ENCODE measurements at regions not wholly inside any gene's neighbourhood (a gene's known extent, or its start where the extent isn't known, plus 50 kb on each side); places are given as distances from the start of the nearest gene placed in this dataset.

GRCh38 chr10:83352588-83352987 lies 786.7 kb upstream of the GHITM start:
- no peak for DNase-seq (ENCODE audit: low read depth in 2 of 2, low spot score in 1 of 2)

DNA sequence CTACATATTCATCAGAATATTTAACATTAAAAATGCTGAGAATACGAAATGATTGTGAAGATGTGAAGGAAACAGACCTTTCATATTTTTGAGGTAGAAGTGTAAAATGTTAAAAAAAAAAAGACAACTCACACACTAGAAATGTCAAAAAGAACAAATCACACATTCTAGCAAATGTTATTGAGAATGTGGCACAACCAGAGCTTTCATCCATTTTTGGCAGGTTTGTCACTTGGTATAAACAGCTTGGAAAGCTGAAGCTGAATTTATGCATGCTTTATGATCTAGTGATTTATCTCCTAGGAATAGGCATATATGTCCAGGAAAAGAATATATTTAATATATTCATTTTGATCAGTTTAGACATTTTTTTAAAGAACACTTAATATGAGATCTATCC lies 784.9 kb upstream of the GHITM start:
- no peak for DNase-seq (ENCODE audit: low read depth in 2 of 2, low spot score in 1 of 2)

GRCh38 chr10:83357004-83357403 lies 782.3 kb upstream of the GHITM start:
- DNase-seq (ENCODE audit: low read depth in 2 of 2, low spot score in 1 of 2): no peak

DNA sequence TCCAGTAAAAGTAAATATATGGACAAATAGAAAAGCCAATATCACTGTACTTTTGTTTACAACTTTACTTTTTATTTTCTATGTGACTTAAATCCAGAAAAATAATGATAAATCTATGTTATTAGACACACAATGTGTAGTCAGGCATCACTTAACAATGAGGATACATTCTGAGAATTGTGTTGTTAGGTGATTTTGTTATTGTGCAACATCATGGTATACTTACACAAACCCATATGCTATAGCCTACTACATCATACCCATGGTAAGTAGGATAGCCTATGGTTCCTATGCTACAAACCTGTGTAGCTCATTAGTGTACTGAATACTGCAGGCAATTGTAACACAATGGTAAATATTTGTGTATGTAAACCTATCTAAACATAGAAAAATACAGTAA lies 781.7 kb upstream of the GHITM start:
- no peak for DNase-seq (ENCODE audit: low read depth in 2 of 2, low spot score in 1 of 2)

DNA sequence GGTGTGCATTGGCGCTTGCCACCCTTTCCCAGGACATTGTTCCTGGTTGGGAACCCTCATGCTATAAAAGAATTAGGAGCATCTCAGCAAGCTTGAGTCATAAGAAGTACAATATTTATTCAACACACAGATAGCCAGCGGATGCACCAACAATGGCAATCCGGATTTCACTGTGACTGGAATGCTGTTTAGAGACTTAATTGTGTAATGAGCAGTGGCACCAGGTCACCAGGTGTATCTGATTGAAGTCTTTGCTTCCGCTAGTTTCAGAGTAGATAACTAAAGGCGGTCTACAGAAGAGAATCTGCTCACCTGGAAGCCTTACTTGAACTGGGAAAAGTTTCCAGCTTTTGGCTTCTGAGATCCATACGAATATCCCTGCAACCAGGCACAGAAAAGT lies 772.3 kb upstream of the GHITM start:
- DNase-seq (ENCODE audit: low read depth in 2 of 2, low spot score in 1 of 2): no peak

DNA sequence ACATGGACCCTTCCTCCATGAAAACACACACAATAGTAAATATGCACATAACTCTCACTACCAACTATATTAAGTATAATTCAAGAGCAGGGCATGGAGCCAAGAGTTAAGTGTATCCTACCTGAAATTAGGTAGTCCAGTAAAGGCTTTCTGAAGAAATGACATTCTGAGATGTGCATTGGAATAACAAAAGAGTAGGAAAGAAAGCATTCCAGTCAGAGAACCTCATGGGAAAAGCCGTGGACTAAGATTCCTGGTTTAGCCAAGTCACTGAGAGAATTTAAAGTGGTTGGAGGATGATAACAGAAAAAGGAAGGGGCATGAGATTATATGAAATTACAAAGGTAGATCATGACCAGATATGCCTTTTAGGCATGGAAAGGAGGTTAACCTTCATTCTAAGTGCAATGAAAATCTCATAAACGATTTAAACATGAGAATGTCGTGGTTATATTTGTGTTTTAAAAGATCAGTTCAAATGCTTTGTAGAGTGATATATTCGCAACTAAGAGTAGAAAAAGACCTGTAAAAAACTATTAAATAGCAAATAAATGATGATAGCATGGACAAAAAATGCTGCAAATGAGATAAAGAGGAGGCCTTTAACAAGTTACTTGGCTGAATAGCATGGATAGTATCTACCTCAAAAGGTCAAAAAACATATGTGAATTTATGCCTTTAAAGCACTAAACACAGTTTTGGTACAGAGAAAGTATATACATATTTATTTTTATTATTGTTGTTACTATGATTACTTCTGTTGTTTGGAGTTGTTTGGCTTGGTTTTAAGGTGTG lies 767.4 kb upstream of the GHITM start:
- DNase-seq (ENCODE audit: low read depth in 2 of 2, low spot score in 1 of 2): no peak

GRCh38 chr10:83372646-83373045 lies 766.7 kb upstream of the GHITM start:
- no peak for DNase-seq (ENCODE audit: low read depth in 2 of 2, low spot score in 1 of 2)

GRCh38 chr10:83373671-83374070 lies 765.6 kb upstream of the GHITM start:
- DNase-seq (ENCODE audit: low read depth in 2 of 2, low spot score in 1 of 2): no peak

- DNase-seq (ENCODE audit: low read depth in 2 of 2, low spot score in 1 of 2): no peak
Observed at GRCh38 chr10:83374741-83375140, 764.6 kb upstream of the GHITM start.

DNA sequence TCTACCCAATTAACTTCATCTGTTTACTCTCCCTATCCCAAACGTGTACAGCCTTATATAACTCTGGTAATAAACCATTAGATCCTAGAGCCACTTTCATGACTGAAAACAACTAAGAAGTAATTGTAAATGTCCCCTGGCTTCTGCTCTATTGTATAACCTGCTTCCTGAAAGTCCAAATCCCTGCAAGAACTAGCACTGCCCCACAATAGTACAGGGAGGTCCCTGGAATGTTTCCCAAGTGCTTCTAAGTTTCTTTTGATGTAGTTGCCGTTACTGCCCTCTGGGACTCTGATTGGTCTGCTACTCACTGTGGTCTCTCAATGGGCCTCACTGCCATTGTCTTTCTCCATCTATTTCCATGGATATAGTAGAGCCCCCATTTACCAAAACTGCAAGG lies 764.0 kb upstream of the GHITM start:
- DNase-seq (ENCODE audit: low read depth in 2 of 2, low spot score in 1 of 2): no peak

DNA sequence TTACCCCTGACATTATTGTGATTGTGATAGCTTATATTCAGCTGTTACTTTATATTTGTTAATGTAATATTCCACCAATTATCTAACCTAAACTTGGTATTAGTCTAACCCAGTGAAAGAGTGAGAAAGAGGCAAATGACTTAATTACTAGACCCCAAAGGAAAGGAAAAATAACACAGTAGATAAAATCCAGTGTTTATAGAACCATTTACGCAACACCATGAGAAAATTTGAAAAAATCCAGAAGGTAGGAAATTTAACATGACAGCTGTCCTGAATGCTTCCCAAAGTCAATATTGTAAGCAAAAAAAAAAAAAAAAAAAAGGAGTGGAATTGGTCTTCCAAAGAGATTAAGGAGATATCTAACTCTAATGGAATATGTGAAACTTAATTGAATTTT lies 741.5 kb upstream of the GHITM start:
- no peak for DNase-seq (ENCODE audit: low read depth in 2 of 2, low spot score in 1 of 2)

- no peak for DNase-seq (ENCODE audit: low read depth in 2 of 2, low spot score in 1 of 2)
Observed at GRCh38 chr10:83410570-83410969, 728.7 kb upstream of the GHITM start.

DNA sequence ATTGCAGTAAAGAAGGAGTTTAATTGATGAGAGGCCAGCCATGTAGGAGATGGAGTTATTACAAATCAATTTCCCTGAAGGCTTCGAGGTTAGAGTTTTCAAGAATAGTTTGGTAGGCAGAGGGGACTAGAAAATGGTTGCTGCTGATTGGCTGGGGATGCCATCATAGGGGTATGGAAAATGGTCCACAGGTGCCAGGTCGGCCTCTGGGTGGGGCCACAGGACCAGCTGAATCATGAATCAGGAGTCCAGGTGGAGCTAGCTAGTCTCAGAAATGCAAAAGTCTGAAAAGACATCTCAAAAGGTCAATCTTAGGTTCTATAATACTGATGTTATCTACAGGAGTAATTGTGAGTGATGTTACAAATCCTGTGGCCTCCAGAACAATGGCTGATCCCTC lies 714.0 kb upstream of the GHITM start:
- DNase-seq (ENCODE audit: low read depth in 2 of 2, low spot score in 1 of 2): no peak

DNA sequence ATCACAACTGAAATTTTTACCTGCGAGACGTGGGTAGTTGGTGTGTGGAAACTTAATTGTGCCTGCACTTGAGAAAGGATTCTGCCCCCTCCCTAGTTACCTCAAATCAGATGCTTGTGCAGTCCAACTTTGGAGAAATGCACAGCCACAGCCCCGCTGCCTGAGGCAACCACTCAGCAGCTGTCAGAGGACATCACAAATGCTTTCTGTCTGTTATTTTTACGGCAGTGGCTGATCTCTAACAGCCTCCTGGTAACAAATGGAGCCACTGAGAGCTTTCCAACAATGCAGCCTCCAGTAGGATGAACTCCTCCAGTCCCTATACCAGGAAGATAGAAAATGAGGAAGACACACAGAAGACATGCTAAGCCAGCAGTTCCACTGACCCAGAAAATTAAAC lies 712.2 kb upstream of the GHITM start:
- DNase-seq (ENCODE audit: low read depth in 2 of 2, low spot score in 1 of 2): no peak

- DNase-seq (ENCODE audit: low read depth in 2 of 2, low spot score in 1 of 2): no peak
Observed at GRCh38 chr10:83432261-83433045, 706.9 kb upstream of the GHITM start.

DNA sequence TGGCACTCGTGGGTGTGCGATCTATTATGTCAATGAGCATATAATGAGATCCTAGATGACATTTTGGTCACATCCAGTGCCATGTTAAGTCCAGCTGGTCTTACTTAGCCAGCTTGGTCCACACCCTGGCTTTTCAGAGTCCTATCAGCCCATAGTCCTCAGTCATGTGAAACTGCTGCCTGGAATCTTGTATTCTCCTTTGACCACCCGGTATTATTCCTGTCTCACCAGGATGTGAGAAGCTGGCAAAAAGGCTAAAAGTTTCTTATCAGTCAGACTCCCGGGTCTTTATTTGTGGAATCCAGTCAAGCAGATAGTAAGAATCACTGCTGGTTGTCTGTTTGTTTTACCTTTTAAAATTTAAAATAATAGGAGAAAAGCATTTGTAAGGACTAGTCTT lies 705.6 kb upstream of the GHITM start:
- no peak for DNase-seq (ENCODE audit: low read depth in 2 of 2, low spot score in 1 of 2)

DNA sequence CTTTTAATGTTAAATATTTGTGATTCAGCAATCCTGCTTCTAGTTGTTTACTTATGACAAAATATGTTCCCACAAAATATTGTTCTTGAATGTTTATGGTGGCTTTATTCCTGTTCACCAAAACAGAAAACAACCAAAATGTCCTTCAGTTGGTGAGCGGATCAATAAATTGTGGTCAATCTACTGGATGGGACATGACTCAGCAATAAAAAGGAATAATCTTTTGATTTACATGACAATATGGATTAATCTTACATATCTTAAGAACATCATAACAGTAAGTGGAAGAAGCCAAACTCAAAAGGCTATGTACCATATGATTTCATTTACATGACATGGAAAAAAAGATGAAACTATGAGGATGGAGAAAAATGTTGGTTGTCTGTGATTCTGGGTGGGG lies 691.3 kb upstream of the GHITM start:
- no peak for DNase-seq (ENCODE audit: low read depth in 2 of 2, low spot score in 1 of 2)

DNA sequence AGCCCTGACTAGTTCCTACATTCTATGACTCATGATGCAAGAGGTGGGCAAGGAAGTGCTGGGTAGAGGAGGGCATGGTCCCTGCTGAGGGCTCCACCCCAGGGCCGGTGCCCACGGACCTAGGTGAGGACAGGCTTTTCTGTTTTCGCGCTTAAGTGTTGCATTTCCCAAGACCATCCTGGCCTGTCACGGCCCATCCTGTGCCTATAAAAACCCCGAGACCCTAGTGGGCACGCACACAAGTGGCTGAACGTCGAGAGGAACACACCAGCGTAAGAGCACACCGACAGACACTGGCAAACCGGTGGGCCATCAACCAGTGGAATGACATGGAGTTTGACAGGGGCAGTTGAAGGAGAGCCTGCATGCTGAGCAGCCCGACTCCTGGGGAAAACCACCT lies 680.7 kb upstream of the GHITM start:
- DNase-seq (ENCODE audit: low read depth in 2 of 2, low spot score in 1 of 2): no peak

- no peak for DNase-seq (ENCODE audit: low read depth in 2 of 2, low spot score in 1 of 2)
Observed at GRCh38 chr10:83459124-83459523, 680.2 kb upstream of the GHITM start.

- no peak for DNase-seq (ENCODE audit: low read depth in 2 of 2, low spot score in 1 of 2)
Observed at GRCh38 chr10:83469728-83470331, 669.5 kb upstream of the GHITM start.

GRCh38 chr10:83476211-83476610 lies 663.1 kb upstream of the GHITM start:
- DNase-seq (ENCODE audit: low read depth in 2 of 2, low spot score in 1 of 2): no peak

DNA sequence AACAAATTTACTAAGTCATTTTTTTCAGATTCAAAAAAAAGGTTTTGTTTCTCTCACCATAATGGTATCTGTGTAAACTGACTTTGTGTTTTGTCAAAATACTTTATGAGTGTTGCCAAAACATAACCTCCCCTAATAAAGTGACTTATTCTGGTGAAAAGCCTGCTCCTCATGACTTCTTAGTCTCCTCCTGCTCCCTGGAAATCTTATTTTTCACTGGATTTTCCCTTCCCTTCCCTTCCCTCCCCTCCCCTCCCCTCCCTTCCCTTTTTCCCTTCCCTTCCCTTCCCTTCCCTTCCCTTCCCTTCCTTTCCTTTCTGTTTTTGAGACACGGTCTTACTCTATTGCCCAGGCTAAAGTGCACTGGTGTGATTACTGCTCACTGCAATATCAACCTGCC lies 650.1 kb upstream of the GHITM start:
- DNase-seq (ENCODE audit: low read depth in 2 of 2, low spot score in 1 of 2): no peak
